Prostate gland (tissue), 2 donors: ENCODE measurements at regions not wholly inside any gene's neighbourhood (a gene's known extent, or its start where the extent isn't known, plus 50 kb on each side); places are given as distances from the start of the nearest gene placed in this dataset.

Experiments
- DNase-seq: peaks from one replicate; pipeline ENCODE4 v3.0.0-alpha.2; 2019; ENCODE audit warnings: low spot score
- H3K27ac ChIP-seq, 2 donors: fragments of 200-600 bp; sonication (generic); 2 replicates each; pipeline ENCODE4 v1.5.1; 2017 to 2019
- H3K27me3 ChIP-seq: fragments of 200-600 bp; sonication (generic); replicated peaks from 2 replicates; pipeline ENCODE4 v1.5.1; 2019; ENCODE audit not compliant: insufficient read depth
- H3K36me3 ChIP-seq, 2 donors: fragments of 200-600 bp; sonication (generic); 1 replicate in 1 of 2; 2 replicates in 1 of 2; pipeline versions ENCODE4 v1.5.1 to v1.8.1; 2017 to 2019
- H3K4me1 ChIP-seq: fragments of 200-600 bp; sonication (generic); replicated peaks from 2 replicates; pipeline ENCODE4 v1.5.1; 2019
- H3K4me3 ChIP-seq, 2 donors: fragments of 200-600 bp; sonication (generic); 2 replicates each; pipeline ENCODE4 v1.5.1; 2017 to 2019
- H3K9me3 ChIP-seq: fragments of 200-600 bp; sonication (generic); 2 replicates; pipeline ENCODE4 v1.5.1; 2017
- POLR2A ChIP-seq: fragments of 450-650 bp; IDR thresholded peaks from one replicate; pipeline ENCODE4 v1.6.1; 2016; ENCODE audit warnings: antibody characterized with exemption, mild to moderate bottlenecking
- POLR2AphosphoS5 ChIP-seq: sonication (generic); formaldehyde crosslinking; IDR thresholded peaks from one replicate; pipeline ENCODE4 v1.6.1; 2017; ENCODE audit warnings: antibody characterized with exemption
- WGBS: methylation state at CpG from one replicate; pipeline ENCODE4 v1.1.5; 2018; 5-methylcytosine and 5-hydroxymethylcytosine counted together
- intact Hi-C: fragments of 100-400 bp; cut with DNase I; formaldehyde crosslinking; loops from one replicate; pipeline ENCODE4 v1.14.2; 2022
- TF ChIP-seq, protein P1 (sequence below), 4 experiments: fragments of 200-600 bp in 2 of 4; fragments of 450-650 bp in 2 of 4; sonication (generic) in 2 of 4; IDR thresholded peaks; 1 replicate in 3 of 4; 2 replicates in 1 of 4; pipeline ENCODE4 v1.5.1; 2016 to 2019; ENCODE audit warnings: antibody characterized with exemption in 4 of 4, mild to moderate bottlenecking in 2 of 4, moderate library complexity in 2 of 4

- TF ChIP-seq POLR2AphosphoS5 = no peak
- TF ChIP-seq, protein P1, sequence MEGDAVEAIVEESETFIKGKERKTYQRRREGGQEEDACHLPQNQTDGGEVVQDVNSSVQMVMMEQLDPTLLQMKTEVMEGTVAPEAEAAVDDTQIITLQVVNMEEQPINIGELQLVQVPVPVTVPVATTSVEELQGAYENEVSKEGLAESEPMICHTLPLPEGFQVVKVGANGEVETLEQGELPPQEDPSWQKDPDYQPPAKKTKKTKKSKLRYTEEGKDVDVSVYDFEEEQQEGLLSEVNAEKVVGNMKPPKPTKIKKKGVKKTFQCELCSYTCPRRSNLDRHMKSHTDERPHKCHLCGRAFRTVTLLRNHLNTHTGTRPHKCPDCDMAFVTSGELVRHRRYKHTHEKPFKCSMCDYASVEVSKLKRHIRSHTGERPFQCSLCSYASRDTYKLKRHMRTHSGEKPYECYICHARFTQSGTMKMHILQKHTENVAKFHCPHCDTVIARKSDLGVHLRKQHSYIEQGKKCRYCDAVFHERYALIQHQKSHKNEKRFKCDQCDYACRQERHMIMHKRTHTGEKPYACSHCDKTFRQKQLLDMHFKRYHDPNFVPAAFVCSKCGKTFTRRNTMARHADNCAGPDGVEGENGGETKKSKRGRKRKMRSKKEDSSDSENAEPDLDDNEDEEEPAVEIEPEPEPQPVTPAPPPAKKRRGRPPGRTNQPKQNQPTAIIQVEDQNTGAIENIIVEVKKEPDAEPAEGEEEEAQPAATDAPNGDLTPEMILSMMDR (IDR thresholded peaks at IDR 0.05) = no peak
- TF ChIP-seq POLR2A = no peak
- Histone ChIP-seq H3K4me3 (no peak overlapping the region), H3K9me3 (no peaks in the 10 kb centered on the region), H3K27ac (no peak overlapping the region), H3K4me1 (no peaks in the 10 kb centered on the region), H3K36me3 (no peaks in the 10 kb centered on the region), H3K27me3 (no peaks in the 10 kb centered on the region)
- no peak for DNase-seq
- 75% methylated on average over 3 of the region's 3 CpGs for WGBS
- intact Hi-C loops = no loop called here
Observed at GRCh38 chr9:78778318-78778717, 481.4 kb downstream of the PSAT1 start.

GRCh38 chr9:78778861-78779374, 482.0 kb downstream of the PSAT1 start:
- intact Hi-C loops = no loop called here
- Histone ChIP-seq H3K27ac (no peak overlapping the region), H3K9me3 (no peaks in the 10 kb centered on the region), H3K4me1 (no peaks in the 10 kb centered on the region), H3K27me3 (no peaks in the 10 kb centered on the region), H3K36me3 (no peaks in the 10 kb centered on the region), H3K4me3 (no peak overlapping the region)
- DNase-seq = no peak
- WGBS = 74% methylated on average over 4 of the region's 4 CpGs
- no peak for TF ChIP-seq POLR2A
- TF ChIP-seq, protein P1 (IDR thresholded peaks at IDR 0.05) = no peak
- no peak for TF ChIP-seq POLR2AphosphoS5

DNA sequence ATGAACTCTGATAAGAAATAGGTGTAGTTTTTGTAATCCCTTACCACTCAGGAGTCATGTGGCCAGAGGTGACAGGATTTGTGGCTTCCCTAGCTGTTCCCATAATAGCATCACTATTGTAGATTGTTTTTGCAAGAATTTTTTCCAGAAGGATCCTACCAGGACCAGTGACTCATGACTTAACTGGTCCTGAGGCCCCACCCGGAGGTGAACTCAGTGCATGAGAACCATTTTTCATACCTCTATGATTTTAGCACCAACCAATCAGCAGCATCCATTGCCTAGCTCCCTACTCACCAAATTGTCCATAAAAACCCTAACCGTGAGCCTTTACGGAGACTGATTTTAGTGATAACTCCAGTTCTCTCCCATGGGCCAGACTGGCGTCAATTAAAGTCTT, 484.8 kb downstream of the PSAT1 start:
- TF ChIP-seq POLR2A (no peak), POLR2AphosphoS5 (no peak)
- TF ChIP-seq, protein P1 (IDR thresholded peaks at IDR 0.05) = no peak
- Histone ChIP-seq H3K9me3 (no peaks in the 10 kb centered on the region), H3K36me3 (no peaks in the 10 kb centered on the region), H3K4me1 (no peaks in the 10 kb centered on the region), H3K27ac (no peak overlapping the region), H3K4me3 (no peak overlapping the region), H3K27me3 (no peaks in the 10 kb centered on the region)
- WGBS = 81% methylated on average over 4 of the region's 4 CpGs
- intact Hi-C loops = no loop called here
- no peak for DNase-seq

GRCh38 chr9:78782234-78782633, 485.3 kb downstream of the PSAT1 start:
- no peak overlapping the region for H3K4me3 ChIP-seq
- H3K27me3 ChIP-seq = no peaks in the 10 kb centered on the region
- no peaks in the 10 kb centered on the region for H3K9me3 ChIP-seq
- no peaks in the 10 kb centered on the region for H3K4me1 ChIP-seq
- no peak for DNase-seq
- WGBS = 78% methylated on average over 3 of the region's 3 CpGs
- no peaks in the 10 kb centered on the region for H3K36me3 ChIP-seq
- intact Hi-C loops = no loop called here
- TF ChIP-seq POLR2AphosphoS5 (no peak), POLR2A (no peak)
- TF ChIP-seq, protein P1 (IDR thresholded peaks at IDR 0.05) = no peak
- H3K27ac ChIP-seq = no peak overlapping the region

GRCh38 chr9:78782858-78783257, 485.9 kb downstream of the PSAT1 start:
- no peak for DNase-seq
- no peak overlapping the region for H3K4me3 ChIP-seq
- H3K27ac ChIP-seq = no peak overlapping the region
- H3K9me3 ChIP-seq = no peaks in the 10 kb centered on the region
- H3K36me3 ChIP-seq = no peaks in the 10 kb centered on the region
- 83% methylated on average over 3 of the region's 3 CpGs for WGBS
- no peaks in the 10 kb centered on the region for H3K27me3 ChIP-seq
- intact Hi-C loops = no loop called here
- no peaks in the 10 kb centered on the region for H3K4me1 ChIP-seq
- TF ChIP-seq, protein P1 (IDR thresholded peaks at IDR 0.05) = no peak
- no peak for TF ChIP-seq POLR2AphosphoS5
- TF ChIP-seq POLR2A = no peak
